Umbilical cord (tissue), 1 donor: ENCODE measurements at regions not wholly inside any gene's neighbourhood (a gene's known extent, or its start where the extent isn't known, plus 50 kb on each side); places are given as distances from the start of the nearest gene placed in this dataset.

Source experiments
- DNase-seq: peaks from one replicate; pipeline ENCODE4 v3.0.0-alpha.2; 2015; ENCODE audit warnings: low spot score

DNA sequence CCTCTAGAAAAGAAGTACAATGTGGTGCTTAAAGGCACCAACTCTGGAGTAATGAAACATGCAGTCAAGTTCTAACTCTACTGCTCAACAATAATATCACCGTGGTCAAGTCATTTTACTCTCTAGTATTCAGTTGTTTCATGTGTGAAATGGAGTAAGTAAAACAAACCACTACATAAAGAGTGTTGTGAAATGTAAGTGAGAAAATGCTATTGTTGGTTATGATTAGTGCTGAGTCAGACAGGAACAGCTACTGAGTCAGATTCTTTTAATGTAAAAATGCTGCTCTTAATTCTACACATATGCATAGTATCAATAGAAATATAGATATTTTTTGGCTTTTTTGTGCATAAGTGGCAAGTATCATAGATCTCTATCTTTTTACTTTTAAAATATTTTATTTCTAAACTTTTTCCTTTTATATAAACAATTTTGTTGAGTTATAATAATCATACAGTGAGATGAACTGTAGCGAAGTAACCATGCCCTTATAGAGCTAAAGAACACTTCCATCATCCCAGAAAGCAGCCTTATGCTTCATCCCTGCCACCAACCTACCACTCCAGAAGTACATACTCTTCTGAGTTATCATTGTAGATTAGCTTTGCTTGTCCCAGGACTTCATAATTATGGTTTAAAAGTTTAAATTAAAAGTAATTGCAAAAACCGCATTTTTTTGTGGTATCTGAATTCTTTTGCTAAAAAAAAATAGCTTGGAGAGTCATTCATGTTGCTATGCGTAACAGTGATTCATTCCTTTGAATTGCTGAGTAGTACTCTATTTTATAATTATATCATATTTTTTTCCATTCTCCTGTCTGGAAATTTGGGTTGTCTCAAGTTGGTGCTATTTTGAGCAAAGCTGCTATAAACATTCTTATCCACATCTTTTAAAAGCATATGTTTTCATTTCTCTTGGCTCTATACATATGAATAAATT is 548.2 kb upstream of the CLINT1 start:
- DNase-seq: peak; percentile 67

GRCh38 chr5:158398360-158399201 is 539.6 kb upstream of the CLINT1 start:
- DNase-seq: no peak

GRCh38 chr5:158397278-158397677 is 538.3 kb upstream of the CLINT1 start:
- no peak for DNase-seq

DNA sequence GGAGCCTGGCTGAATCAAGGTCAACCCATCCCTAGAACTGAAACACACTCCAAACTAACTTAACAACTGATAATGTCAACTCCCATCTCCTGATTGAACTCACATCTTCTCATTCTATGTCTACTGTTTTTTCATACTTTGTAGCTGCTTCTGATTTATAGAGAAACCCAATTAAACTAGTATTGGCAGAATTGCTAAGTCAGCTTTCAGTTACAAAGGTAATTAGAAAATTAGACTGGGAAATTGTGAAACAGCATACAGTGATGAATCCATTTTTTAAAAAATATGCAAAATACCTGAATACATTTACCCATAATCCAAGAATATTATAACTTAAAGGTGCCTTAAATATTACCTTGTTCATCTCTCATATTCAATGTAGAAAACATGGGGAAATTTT is 535.2 kb upstream of the CLINT1 start:
- DNase-seq: no peak

- DNase-seq: no peak
Observed at GRCh38 chr5:158393457-158393856, 534.5 kb upstream of the CLINT1 start.

- DNase-seq: no peak
Observed at GRCh38 chr5:158392753-158393152, 533.8 kb upstream of the CLINT1 start.

DNA sequence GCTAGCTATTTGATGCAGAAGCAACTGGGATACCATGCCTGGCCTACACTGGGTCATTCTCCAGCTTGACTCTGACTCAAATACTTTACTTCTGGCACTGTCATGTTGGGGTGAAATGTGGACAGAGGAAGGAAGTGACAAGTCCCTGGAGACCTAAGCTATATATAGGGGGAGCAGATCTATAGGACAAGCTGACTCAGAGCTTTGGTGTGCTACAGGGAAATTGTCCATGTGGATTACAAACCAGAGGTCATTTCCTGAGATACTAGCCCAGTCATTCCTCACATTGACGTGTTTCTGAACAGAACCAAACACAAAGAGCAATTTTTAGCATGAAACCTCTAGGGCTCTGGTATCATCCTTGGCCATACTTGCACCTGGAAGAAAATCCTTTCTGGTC is 531.6 kb upstream of the CLINT1 start:
- no peak for DNase-seq

DNA sequence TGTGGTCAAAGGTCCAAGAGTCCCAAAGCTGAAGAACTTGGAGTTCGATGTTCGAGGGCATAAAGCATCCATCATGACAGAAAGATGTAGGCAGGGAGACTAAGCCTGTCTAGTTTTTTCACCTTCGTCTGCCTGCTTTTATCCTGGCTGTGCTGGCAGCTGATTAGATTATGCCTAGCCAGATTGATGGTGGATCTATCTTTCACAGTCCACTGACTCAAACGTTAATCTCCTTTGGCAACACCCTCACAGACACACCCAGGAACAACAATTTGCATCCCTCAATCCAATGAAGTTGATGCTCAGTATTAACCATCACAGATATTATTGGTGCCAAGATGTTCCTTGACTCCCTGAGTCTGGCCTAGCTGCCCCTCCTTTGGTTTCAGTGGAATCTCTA is 530.8 kb upstream of the CLINT1 start:
- DNase-seq: no peak

GRCh38 chr5:158388021-158388420 is 529.1 kb upstream of the CLINT1 start:
- DNase-seq: no peak

- DNase-seq: no peak
Observed at GRCh38 chr5:158387499-158387898, 528.6 kb upstream of the CLINT1 start.

DNA sequence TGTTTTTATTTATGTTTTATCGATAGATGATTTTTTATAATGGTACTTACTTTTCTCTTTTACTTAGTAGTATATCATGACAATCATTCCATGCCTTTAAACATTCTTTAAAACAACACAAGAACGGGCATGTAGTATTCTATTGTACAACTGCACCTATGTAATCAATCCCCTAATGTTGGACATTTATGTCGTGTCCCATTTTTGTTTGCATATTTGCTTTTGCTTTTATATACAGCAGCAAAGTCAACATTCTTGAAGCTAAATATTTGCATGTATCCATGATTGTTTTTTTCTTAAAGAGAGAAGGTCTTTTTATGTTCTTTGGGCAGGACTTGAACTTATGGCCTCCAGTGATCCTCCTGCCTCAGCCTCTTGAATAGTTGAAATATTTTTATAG is 527.0 kb upstream of the CLINT1 start:
- no peak for DNase-seq

GRCh38 chr5:158384535-158385481 is 525.9 kb upstream of the CLINT1 start:
- DNase-seq: peak; percentile 33

GRCh38 chr5:158383486-158383885 is 524.5 kb upstream of the CLINT1 start:
- no peak for DNase-seq

GRCh38 chr5:158382473-158382872 is 523.5 kb upstream of the CLINT1 start:
- DNase-seq: peak; percentile 97

- DNase-seq: peak; percentile 84
Observed at GRCh38 chr5:158381614-158382160, 522.7 kb upstream of the CLINT1 start.

GRCh38 chr5:158380661-158381060 is 521.7 kb upstream of the CLINT1 start:
- no peak for DNase-seq

GRCh38 chr5:158378931-158379330 is 520.0 kb upstream of the CLINT1 start:
- peak; percentile 34 for DNase-seq

GRCh38 chr5:158376679-158377078 is 517.7 kb upstream of the CLINT1 start:
- no peak for DNase-seq

DNA sequence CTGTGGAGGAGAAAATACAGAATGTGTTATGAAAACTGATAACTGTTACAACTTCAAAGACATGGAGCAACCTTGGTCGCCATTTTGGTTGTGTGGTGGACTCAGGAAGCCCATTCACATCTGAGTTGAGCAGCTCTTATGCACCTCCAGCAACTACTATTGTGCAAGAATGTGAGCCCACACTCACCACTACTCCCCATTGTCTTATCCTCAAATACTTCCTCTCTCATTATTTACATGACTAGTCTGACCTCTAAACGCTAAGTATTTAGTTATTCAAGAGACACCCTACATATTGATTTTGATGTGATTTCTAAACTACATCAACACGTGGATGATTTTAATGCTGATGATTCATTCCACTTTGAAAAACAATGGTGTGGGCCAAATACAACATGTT is 516.6 kb upstream of the CLINT1 start:
- no peak for DNase-seq

- no peak for DNase-seq
Observed at GRCh38 chr5:158373608-158374395, 514.9 kb upstream of the CLINT1 start.
